HepG2 (cell line): ENCODE measurements at regions not wholly inside any gene's neighbourhood (a gene's known extent, or its start where the extent isn't known, plus 50 kb on each side); places are given as distances from the start of the nearest gene placed in this dataset.
A peak's percentile ranks its signal among the peaks of the same experiment; 100 is the strongest.

Experiments
- ATAC-seq: fragments of 200-7000 bp; cut with Tn5 transposase; 3 replicates; pipeline ENCODE4 v1.9.1; 2020; ENCODE audit warnings: mild to moderate bottlenecking, moderate library complexity
- BruUV-seq: library from RNA; stranded (reverse); fragments of 400-500 nt; replicated peaks from 2 replicates; lab custom pipeline; 2021; lab: Mats Ljungman, UMichigan
- CTCF ChIA-PET: fragments of 300-600 bp; formaldehyde crosslinking; extraction: SDS; loops from one replicate; lab custom pipeline; 2021; ENCODE audit warnings: low total read pairs, inconsistent platforms, low intra/inter-chr PET ratio; lab: Yijun Ruan, JAX
- POLR2A ChIA-PET: fragments of 350-600 bp; sonication (Branson Sonifier 250); formaldehyde crosslinking; loops from one replicate; lab custom pipeline; 2020; ENCODE audit warnings: antibody characterized with exemption, inconsistent platforms; lab: Yijun Ruan, JAX
- DNase-seq: peaks from one replicate; pipeline ENCODE4 v3.0.0-alpha.2; 2015; ENCODE audit warnings: low spot score
- FAIRE-seq: peaks from 3 replicates; lab custom pipeline; 2011; peaks lifted over from hg19 to GRCh38; lab: Jason Lieb, UNC
- H2AFZ ChIP-seq: one replicate; pipeline ENCODE4 v1.6.1; 2011; ENCODE audit warnings: low read length, inconsistent platforms
- H3K27ac ChIP-seq: fragments of 300-600 bp; 3 replicates; pipeline ENCODE4 v1.8.0; 2011; ENCODE audit warnings: mixed run types, mild to moderate bottlenecking, mixed read lengths, low read length, inconsistent platforms; ENCODE audit not compliant: insufficient read depth; ENCODE audit errors: extremely low read length
- H3K27me3 ChIP-seq, 2 experiments: fragments of 200-600 bp in 1 of 2; 2 replicates in 1 of 2; 3 replicates in 1 of 2; pipeline versions ENCODE4 v1.6.0 to v1.8.0; 2011; ENCODE audit warnings: low read length in 2 of 2, mild to moderate bottlenecking in 2 of 2, moderate library complexity in 2 of 2, inconsistent platforms in 1 of 2; ENCODE audit not compliant: insufficient read depth in 2 of 2, control insufficient read depth in 1 of 2
- H3K36me3 ChIP-seq, 2 experiments: fragments of 200-600 bp in 1 of 2; replicated peaks in 1 of 2; 2 replicates in 1 of 2; 3 replicates in 1 of 2; pipeline versions ENCODE4 v1.5.1 to v1.8.0; 2011; ENCODE audit warnings: low read length in 2 of 2, inconsistent platforms in 1 of 2; ENCODE audit not compliant: insufficient read depth in 2 of 2, control insufficient read depth in 1 of 2
- H3K4me1 ChIP-seq: 2 replicates; pipeline ENCODE4 v1.5.1; 2012; ENCODE audit warnings: low read length, inconsistent platforms; ENCODE audit not compliant: insufficient read depth
- H3K4me2 ChIP-seq: 2 replicates; pipeline ENCODE4 v1.6.0; 2011; ENCODE audit warnings: low read depth, low read length, inconsistent platforms
- H3K4me3 ChIP-seq, 3 experiments: fragments of 200-600 bp in 1 of 3; sonication (generic), shearing (Covaris generic) in 1 of 3; replicated peaks in 1 of 3; 2 replicates each; pipeline ENCODE4 v1.5.1; 2011 to 2016; ENCODE audit warnings: low read length in 3 of 3, inconsistent platforms in 2 of 3, low read depth in 2 of 3, mild to moderate bottlenecking in 2 of 3, control low read depth in 1 of 3, mixed read lengths in 1 of 3; ENCODE audit not compliant: insufficient read depth in 1 of 3
- H3K79me2 ChIP-seq: one replicate; pipeline ENCODE4 v1.6.1; 2011; ENCODE audit warnings: low read length, inconsistent platforms; ENCODE audit not compliant: insufficient read depth
- H3K9ac ChIP-seq: 2 replicates; pipeline ENCODE4 v1.6.0; 2011; ENCODE audit warnings: mild to moderate bottlenecking, low read depth, low read length, inconsistent platforms; ENCODE audit not compliant: insufficient read depth
- H3K9me3 ChIP-seq: 2 replicates; pipeline ENCODE4 v1.5.1; 2012; ENCODE audit warnings: mild to moderate bottlenecking, low read length
- H4K20me1 ChIP-seq: 2 replicates; pipeline ENCODE4 v1.6.0; 2011; ENCODE audit warnings: inconsistent platforms, mild to moderate bottlenecking, low read length, moderate library complexity; ENCODE audit not compliant: insufficient read depth
- BCL3 ChIP-seq: sonication (generic); formaldehyde crosslinking; IDR thresholded peaks from 2 replicates; pipeline ENCODE4 v1.5.1; 2020; ENCODE audit warnings: mild to moderate bottlenecking, missing genetic modification reagents, moderate library complexity
- CBX1 ChIP-seq: IDR thresholded peaks from one replicate; pipeline ENCODE4 v1.6.1; 2016; ENCODE audit warnings: antibody characterized with exemption, low read depth
- ESRRA ChIP-seq: sonication (generic); formaldehyde crosslinking; IDR thresholded peaks from 2 replicates; pipeline ENCODE4 v1.5.1; 2020; ENCODE audit warnings: mild to moderate bottlenecking, low read depth, missing genetic modification reagents
- GTF3A ChIP-seq: sonication (generic); formaldehyde crosslinking; conservative IDR thresholded peaks from 2 replicates; pipeline ENCODE4 v1.4.0; 2020; ENCODE audit warnings: mild to moderate bottlenecking, missing genetic modification reagents
- MEIS1 ChIP-seq: sonication (generic); formaldehyde crosslinking; IDR thresholded peaks from 2 replicates; pipeline ENCODE4 v1.9.0; 2021; ENCODE audit warnings: mild to moderate bottlenecking, missing genetic modification reagents, moderate library complexity, borderline replicate concordance
- MYNN ChIP-seq: sonication (generic); formaldehyde crosslinking; IDR thresholded peaks from 2 replicates; pipeline ENCODE4 v1.4.0; 2020; ENCODE audit warnings: mild to moderate bottlenecking, low read depth, missing genetic modification reagents
- TARDBP ChIP-seq: sonication (generic); formaldehyde crosslinking; IDR thresholded peaks from 2 replicates; pipeline ENCODE4 v1.8.0; 2022; ENCODE audit warnings: mild to moderate bottlenecking, missing genetic modification reagents
- ZBTB8A ChIP-seq: sonication (generic); formaldehyde crosslinking; IDR thresholded peaks from 2 replicates; pipeline ENCODE4 v1.4.0; 2020; ENCODE audit warnings: mild to moderate bottlenecking, low read depth, missing genetic modification reagents, borderline replicate concordance
- ZNF225 ChIP-seq: sonication (generic); formaldehyde crosslinking; IDR thresholded peaks from 2 replicates; pipeline ENCODE4 v1.4.0; 2020; ENCODE audit warnings: mild to moderate bottlenecking, missing genetic modification reagents
- ZNF234 ChIP-seq: sonication (generic); formaldehyde crosslinking; conservative IDR thresholded peaks from 2 replicates; pipeline ENCODE4 v1.5.1; 2020; ENCODE audit warnings: mild to moderate bottlenecking, missing genetic modification reagents
- ZNF484 ChIP-seq: sonication (generic); formaldehyde crosslinking; IDR thresholded peaks from 2 replicates; pipeline ENCODE4 v1.5.1; 2020; ENCODE audit warnings: mild to moderate bottlenecking, low read depth, missing genetic modification reagents, borderline replicate concordance
- ZNF513 ChIP-seq: sonication (generic); formaldehyde crosslinking; conservative IDR thresholded peaks from 2 replicates; pipeline ENCODE4 v1.5.0; 2020; ENCODE audit warnings: missing genetic modification reagents
- ZSCAN12 ChIP-seq: sonication (generic); formaldehyde crosslinking; IDR thresholded peaks from 2 replicates; pipeline ENCODE4 v1.9.0; 2021; ENCODE audit warnings: mild to moderate bottlenecking, missing genetic modification reagents
- whole genome bisulfite sequencing: methylation state at CpG from one replicate; pipeline ENCODE4 v1.1.6; 2017; ENCODE audit warnings: low lambda C conversion rate; 5-methylcytosine and 5-hydroxymethylcytosine counted together
- in situ Hi-C: cut with HindIII; loops from 2 replicates; pipeline ENCODE4 v1.10.0; 2017; ENCODE audit warnings: low pct_unique_long_range_greater_than_20kb; ENCODE audit not compliant: extremely low pct_ligation_motif_present
- intact Hi-C: fragments of 100-400 bp; cut with micrococcal nuclease; formaldehyde crosslinking; loops from one replicate; pipeline ENCODE4 v1.10.0; 2022; ENCODE audit not compliant: unreplicated experiment

GRCh38 chr2:237235383-237236095, 149.8 kb downstream of the COPS8 start:
- POLR2A ChIA-PET: no interaction called here
- DNase-seq: peak; percentile 12
- in situ Hi-C loops (no loop called here), intact Hi-C loops (no loop called here)
- H3K9me3 ChIP-seq: no peaks in the 10 kb centered on the region
- WGBS: 34% methylated on average over 6 of the region's 6 CpGs
- H2AFZ ChIP-seq: no peak overlapping the region
- H3K4me2 ChIP-seq: no peak overlapping the region
- CTCF ChIA-PET: no interaction called here
- no peaks in the 10 kb centered on the region for H3K79me2 ChIP-seq
- no peak overlapping the region for H3K27ac ChIP-seq
- 0 out of 2 replicates have a peak, but pooled peaks cover 2% of the 10 kb centered on the region for H4K20me1 ChIP-seq
- H3K36me3 ChIP-seq: no peaks in the 10 kb centered on the region
- H3K4me1 ChIP-seq: no peaks in the 10 kb centered on the region
- no peak overlapping the region for H3K4me3 ChIP-seq
- FAIRE-seq: no peak
- peaks cover 0 to 16% of the 10 kb centered on the region in 2 experiments; a peak in 2 of 5 replicates for H3K27me3 ChIP-seq
- BruUV-seq: no TSS peak
- H3K9ac ChIP-seq: no peak overlapping the region
- ATAC-seq: peak; percentile 64
- TF ChIP-seq CBX1 (no peak), ZBTB8A (CRISPR knock-in tag) (no peak), ZNF484 (CRISPR knock-in tag) (no peak), ZNF234 (no peak), ZSCAN12 (CRISPR knock-in tag) (no peak), ESRRA (CRISPR knock-in tag) (no peak), GTF3A (CRISPR knock-in tag) (no peak), ZNF225 (no peak), MYNN (CRISPR knock-in tag) (no peak), MEIS1 (CRISPR knock-in tag) (no peak), TARDBP (no peak), ZNF513 (CRISPR knock-in tag) (no peak), BCL3 (CRISPR knock-in tag) (no peak)
